H9 (cell line): ENCODE measurements at regions not wholly inside any gene's neighbourhood (a gene's known extent, or its start where the extent isn't known, plus 50 kb on each side); places are given as distances from the start of the nearest gene placed in this dataset.

Source experiments
- DNase-seq: peaks from one replicate; pipeline ENCODE4 v3.0.0-alpha.2; 2017
- H2AFZ ChIP-seq: one replicate; pipeline ENCODE4 v1.6.1; 2013; ENCODE audit warnings: mild to moderate bottlenecking, low read length, control low read depth, moderate library complexity
- H2AK5ac ChIP-seq: 2 replicates; pipeline ENCODE4 v1.6.1; 2013; ENCODE audit warnings: low read length, control low read depth, mixed read lengths; ENCODE audit not compliant: insufficient read length
- H2BK120ac ChIP-seq: one replicate; pipeline ENCODE4 v1.6.1; 2013; ENCODE audit warnings: low read depth, mild to moderate bottlenecking, low read length, control low read depth, inconsistent platforms; ENCODE audit not compliant: poor library complexity, severe bottlenecking
- H2BK12ac ChIP-seq: 2 replicates; pipeline ENCODE4 v1.6.1; 2013; ENCODE audit warnings: low read length, control low read depth, mixed read lengths, low read depth; ENCODE audit not compliant: insufficient read length
- H2BK15ac ChIP-seq: 2 replicates; pipeline ENCODE4 v1.6.1; 2013; ENCODE audit warnings: low read depth, low read length, control low read depth
- H2BK20ac ChIP-seq: one replicate; pipeline ENCODE4 v1.6.1; 2013; ENCODE audit warnings: low read depth, mild to moderate bottlenecking, low read length, control low read depth, inconsistent platforms; ENCODE audit not compliant: poor library complexity, severe bottlenecking
- H2BK5ac ChIP-seq: 2 replicates; pipeline ENCODE4 v1.6.1; 2013; ENCODE audit warnings: low read length, control low read depth, mixed read lengths; ENCODE audit not compliant: insufficient read length
- H3K14ac ChIP-seq: 2 replicates; pipeline ENCODE4 v1.6.1; 2013; ENCODE audit warnings: low read length, control low read depth; ENCODE audit not compliant: insufficient read depth
- H3K18ac ChIP-seq: 2 replicates; pipeline ENCODE4 v1.6.1; 2013; ENCODE audit warnings: low read depth, mild to moderate bottlenecking, mixed read lengths, low read length, control low read depth; ENCODE audit not compliant: insufficient read length
- H3K23ac ChIP-seq: 2 replicates; pipeline ENCODE4 v1.6.1; 2013; ENCODE audit warnings: low read length, control low read depth, mixed read lengths, low read depth; ENCODE audit not compliant: insufficient read length
- H3K23me2 ChIP-seq: 2 replicates; pipeline ENCODE4 v1.6.1; 2013; ENCODE audit warnings: low read depth, mild to moderate bottlenecking, mixed read lengths, low read length, control low read depth; ENCODE audit not compliant: insufficient read length, poor library complexity, severe bottlenecking
- H3K27ac ChIP-seq: 2 replicates; pipeline ENCODE4 v1.5.1; 2013; ENCODE audit warnings: low read length, control low read depth, mixed read lengths, low read depth; ENCODE audit not compliant: insufficient read length
- H3K27me3 ChIP-seq: 2 replicates; pipeline ENCODE4 v1.6.1; 2013; ENCODE audit warnings: low read length, control low read depth, inconsistent platforms; ENCODE audit not compliant: insufficient read depth
- H3K4ac ChIP-seq: 2 replicates; pipeline ENCODE4 v1.6.1; 2013; ENCODE audit warnings: low read depth, mild to moderate bottlenecking, control low read depth, inconsistent platforms, low read length, moderate library complexity
- H3K4me1 ChIP-seq: 2 replicates; pipeline ENCODE4 v1.6.1; 2013; ENCODE audit warnings: low read length, control low read depth, inconsistent platforms; ENCODE audit not compliant: insufficient read depth
- H3K4me2 ChIP-seq: 2 replicates; pipeline ENCODE4 v1.6.1; 2013; ENCODE audit warnings: low read length, control low read depth, mixed read lengths; ENCODE audit not compliant: insufficient read length, insufficient read depth
- H3K56ac ChIP-seq: 2 replicates; pipeline ENCODE4 v1.6.1; 2013; ENCODE audit warnings: low read depth, mild to moderate bottlenecking, mixed read lengths, low read length, control low read depth; ENCODE audit not compliant: insufficient read length
- H3K79me1 ChIP-seq: 2 replicates; pipeline ENCODE4 v1.6.1; 2013; ENCODE audit warnings: low read depth, mild to moderate bottlenecking, moderate library complexity, low read length, control low read depth, inconsistent platforms; ENCODE audit not compliant: insufficient read depth, poor library complexity, severe bottlenecking
- H3K79me2 ChIP-seq: 2 replicates; pipeline ENCODE4 v1.6.1; 2013; ENCODE audit warnings: low read length, control low read depth, inconsistent platforms; ENCODE audit not compliant: insufficient read depth
- H3K9ac ChIP-seq: 2 replicates; pipeline ENCODE4 v1.6.1; 2013; ENCODE audit warnings: low read length, control low read depth, mixed read lengths; ENCODE audit not compliant: insufficient read length; ENCODE audit errors: extremely low read depth
- H3K9me3 ChIP-seq: one replicate; pipeline ENCODE4 v1.6.1; 2013; ENCODE audit warnings: low read depth, low read length, inconsistent platforms; ENCODE audit not compliant: control insufficient read depth
- H3T11ph ChIP-seq: one replicate; pipeline ENCODE4 v1.6.1; 2013; ENCODE audit warnings: mild to moderate bottlenecking, low read length, control low read depth, inconsistent platforms
- H4K20me1 ChIP-seq: one replicate; pipeline ENCODE4 v1.6.1; 2013; ENCODE audit not compliant: control insufficient read depth, insufficient read length, insufficient read depth
- H4K5ac ChIP-seq: 2 replicates; pipeline ENCODE4 v1.6.1; 2013; ENCODE audit warnings: low read depth, mild to moderate bottlenecking, mixed read lengths, low read length, control low read depth; ENCODE audit not compliant: insufficient read length
- H4K8ac ChIP-seq: replicated peaks from 2 replicates; pipeline ENCODE4 v1.6.1; 2013; ENCODE audit warnings: low read length, control low read depth, mixed read lengths, low read depth; ENCODE audit not compliant: insufficient read length
- H4K91ac ChIP-seq: 2 replicates; pipeline ENCODE4 v1.6.1; 2013; ENCODE audit warnings: low read depth, mild to moderate bottlenecking, moderate library complexity, mixed read lengths, low read length, control low read depth; ENCODE audit not compliant: insufficient read length
- H3K27ac Mint-ChIP-seq, 3 experiments: 2 replicates in 2 of 3; 3 replicates in 1 of 3; pipeline ENCODE4 v1.8.0; 2020 to 2021; ENCODE audit warnings: mixed read lengths in 3 of 3, mild to moderate bottlenecking in 1 of 3, moderate library complexity in 1 of 3
- H3K27me3 Mint-ChIP-seq: 2 replicates; pipeline ENCODE4 v1.8.0; 2021; ENCODE audit warnings: low read depth, mild to moderate bottlenecking, moderate library complexity, mixed read lengths
- H3K36me3 Mint-ChIP-seq, 3 experiments: 2 replicates in 2 of 3; 3 replicates in 1 of 3; pipeline ENCODE4 v1.8.0; 2020 to 2021; ENCODE audit warnings: low read depth in 3 of 3, mixed read lengths in 3 of 3; ENCODE audit not compliant: insufficient read depth in 1 of 3
- H3K4me1 Mint-ChIP-seq, 2 experiments: 2 replicates each; pipeline ENCODE4 v1.8.0; 2020; ENCODE audit warnings: mixed read lengths in 2 of 2
- H3K4me3 Mint-ChIP-seq, 2 experiments: 2 replicates in 1 of 2; 3 replicates in 1 of 2; pipeline ENCODE4 v1.8.0; 2020 to 2021; ENCODE audit warnings: mild to moderate bottlenecking in 2 of 2, mixed read lengths in 2 of 2, moderate library complexity in 1 of 2
- H3K9me3 Mint-ChIP-seq, 2 experiments: 2 replicates in 1 of 2; 3 replicates in 1 of 2; pipeline ENCODE4 v1.8.0; 2020; ENCODE audit warnings: mild to moderate bottlenecking in 2 of 2, mixed read lengths in 2 of 2, moderate library complexity in 1 of 2
- WGBS: extraction: QIAGEN DNeasy Blood & Tissue Kit; methylation state at CpG from one replicate; pipeline ENCODE4 v1.1.7; 2013; ENCODE audit warnings: missing lambda C conversion rate, low lambda C conversion rate, mixed read lengths; ENCODE audit not compliant: insufficient read length; ENCODE audit errors: extremely low coverage; 5-methylcytosine and 5-hydroxymethylcytosine counted together
- TF ChIP-seq, protein P1 (sequence below): fragments of 200-600 bp; sonication (generic); conservative IDR thresholded peaks from 3 replicates; pipeline ENCODE4 v1.8.0; 2021; ENCODE audit warnings: antibody characterized with exemption, mild to moderate bottlenecking

DNA sequence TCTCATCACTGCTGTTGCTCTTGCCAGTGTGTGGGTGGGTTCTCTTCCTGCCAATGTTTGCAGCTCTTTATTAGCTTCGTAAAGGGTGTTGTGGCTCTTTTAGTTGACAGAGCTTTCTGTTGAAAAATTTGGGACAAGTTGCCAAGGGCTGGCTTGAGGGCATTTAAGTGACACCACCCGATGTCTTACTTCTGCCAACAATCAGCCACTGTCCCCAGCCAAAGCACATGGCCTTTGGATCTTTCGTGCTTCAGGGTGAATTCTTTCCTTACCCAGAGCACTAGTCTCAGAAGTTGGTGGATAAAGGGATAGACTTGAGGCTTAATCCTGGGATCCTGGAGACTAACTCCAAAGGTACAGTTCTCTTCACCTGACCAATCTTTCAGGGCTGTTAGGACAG is 113.6 kb downstream of the SOX3 start:
- Mint-ChIP-seq H3K27ac (no peak overlapping the region; a peak in 1 of 7 replicates), H3K9me3 (no peaks in the 10 kb centered on the region; a peak in 1 of 5 replicates), H3K36me3 (no peaks in the 10 kb centered on the region), H3K27me3 (no peaks in the 10 kb centered on the region), H3K4me1 (peaks cover 9% of the 10 kb centered on the region in 2 experiments; a peak in 3 of 4 replicates), H3K4me3 (no peak overlapping the region)
- Histone ChIP-seq H2BK5ac (no peak overlapping the region), H4K20me1 (no peaks in the 10 kb centered on the region), H3K27me3 (no peaks in the 10 kb centered on the region), H3K27ac (no peak overlapping the region), H4K8ac (no peak overlapping the region), H2BK15ac (no peak overlapping the region), H3K23me2 (no peaks in the 10 kb centered on the region), H3K4me1 (no peaks in the 10 kb centered on the region; the same call in 1 of the 2 replicates), H4K5ac (no peak overlapping the region), H2BK12ac (no peak overlapping the region), H3K79me1 (no peaks in the 10 kb centered on the region), H3T11ph (no peak overlapping the region), H3K14ac (no peak overlapping the region), H2AFZ (no peak overlapping the region), H2BK120ac (no peak overlapping the region), H3K4me2 (no peak overlapping the region), H3K79me2 (no peaks in the 10 kb centered on the region), H3K4ac (no peak overlapping the region), H3K56ac (no peak overlapping the region), H4K91ac (no peak overlapping the region), H2AK5ac (no peak overlapping the region), H3K23ac (no peak overlapping the region), H3K9me3 (no peaks in the 10 kb centered on the region), H3K9ac (no peak overlapping the region), H2BK20ac (no peak overlapping the region), H3K18ac (no peak overlapping the region)
- DNase-seq = no peak
- no CpG with 5 or more reads among the region's 3 CpGs for WGBS
- TF ChIP-seq, protein P1, sequence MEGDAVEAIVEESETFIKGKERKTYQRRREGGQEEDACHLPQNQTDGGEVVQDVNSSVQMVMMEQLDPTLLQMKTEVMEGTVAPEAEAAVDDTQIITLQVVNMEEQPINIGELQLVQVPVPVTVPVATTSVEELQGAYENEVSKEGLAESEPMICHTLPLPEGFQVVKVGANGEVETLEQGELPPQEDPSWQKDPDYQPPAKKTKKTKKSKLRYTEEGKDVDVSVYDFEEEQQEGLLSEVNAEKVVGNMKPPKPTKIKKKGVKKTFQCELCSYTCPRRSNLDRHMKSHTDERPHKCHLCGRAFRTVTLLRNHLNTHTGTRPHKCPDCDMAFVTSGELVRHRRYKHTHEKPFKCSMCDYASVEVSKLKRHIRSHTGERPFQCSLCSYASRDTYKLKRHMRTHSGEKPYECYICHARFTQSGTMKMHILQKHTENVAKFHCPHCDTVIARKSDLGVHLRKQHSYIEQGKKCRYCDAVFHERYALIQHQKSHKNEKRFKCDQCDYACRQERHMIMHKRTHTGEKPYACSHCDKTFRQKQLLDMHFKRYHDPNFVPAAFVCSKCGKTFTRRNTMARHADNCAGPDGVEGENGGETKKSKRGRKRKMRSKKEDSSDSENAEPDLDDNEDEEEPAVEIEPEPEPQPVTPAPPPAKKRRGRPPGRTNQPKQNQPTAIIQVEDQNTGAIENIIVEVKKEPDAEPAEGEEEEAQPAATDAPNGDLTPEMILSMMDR = no peak
